Erythroblast (primary cell): ENCODE measurements at regions not wholly inside any gene's neighbourhood (a gene's known extent, or its start where the extent isn't known, plus 50 kb on each side); places are given as distances from the start of the nearest gene placed in this dataset.

Experiments
- GATA1 ChIP-seq: IDR thresholded peaks from 2 replicates; pipeline ENCODE4 v1.6.1; 2011; ENCODE audit warnings: low read depth, mild to moderate bottlenecking, control low read depth, low read length, moderate library complexity
- POLR2A ChIP-seq: IDR thresholded peaks from 2 replicates; pipeline ENCODE4 v1.6.1; 2011; ENCODE audit warnings: mild to moderate bottlenecking, low read length

GRCh38 chr13:69306766-69307165 lies 800.9 kb upstream of the ATXN8OS start:
- TF ChIP-seq POLR2A, result no peak
- TF ChIP-seq GATA1, result no peak
